C4-2B (cell line): ENCODE measurements at regions not wholly inside any gene's neighbourhood (a gene's known extent, or its start where the extent isn't known, plus 50 kb on each side); places are given as distances from the start of the nearest gene placed in this dataset.

Source experiments
- CTCF ChIP-seq: fragments of 450-650 bp; conservative IDR thresholded peaks from 2 replicates; pipeline ENCODE4 v1.5.1; 2017; ENCODE audit warnings: mild to moderate bottlenecking
- ZFX ChIP-seq: fragments of 450-650 bp; IDR thresholded peaks from 2 replicates; pipeline ENCODE4 v1.6.1; 2017

GRCh38 chr15:26129852-26130251 lies 266.7 kb upstream of the ATP10A start:
- TF ChIP-seq CTCF, result no peak
- no peak for TF ChIP-seq ZFX
